AG09309 (cell line): ENCODE measurements at regions not wholly inside any gene's neighbourhood (a gene's known extent, or its start where the extent isn't known, plus 50 kb on each side); places are given as distances from the start of the nearest gene placed in this dataset.

Source experiments
- DNase-seq: peaks from one replicate; pipeline ENCODE4 v3.0.0-alpha.2; 2010; ENCODE audit warnings: low read depth
- H3K4me3 ChIP-seq: 2 replicates; pipeline ENCODE4 v1.5.1; 2011; ENCODE audit warnings: mild to moderate bottlenecking, low read depth, low read length, moderate library complexity; ENCODE audit not compliant: control insufficient read depth
- CTCF ChIP-seq: IDR thresholded peaks from 2 replicates; pipeline ENCODE4 v1.5.1; 2011; ENCODE audit warnings: mild to moderate bottlenecking, low read depth, low read length, inconsistent platforms; ENCODE audit not compliant: insufficient read depth, control insufficient read depth; ENCODE audit errors: missing control alignments

GRCh38 chr11:8801121-8801520 lies 109.9 kb upstream of the AKIP1 start:
- no peak for DNase-seq
- TF ChIP-seq CTCF = no peak
- H3K4me3 ChIP-seq = no peak overlapping the region

DNA sequence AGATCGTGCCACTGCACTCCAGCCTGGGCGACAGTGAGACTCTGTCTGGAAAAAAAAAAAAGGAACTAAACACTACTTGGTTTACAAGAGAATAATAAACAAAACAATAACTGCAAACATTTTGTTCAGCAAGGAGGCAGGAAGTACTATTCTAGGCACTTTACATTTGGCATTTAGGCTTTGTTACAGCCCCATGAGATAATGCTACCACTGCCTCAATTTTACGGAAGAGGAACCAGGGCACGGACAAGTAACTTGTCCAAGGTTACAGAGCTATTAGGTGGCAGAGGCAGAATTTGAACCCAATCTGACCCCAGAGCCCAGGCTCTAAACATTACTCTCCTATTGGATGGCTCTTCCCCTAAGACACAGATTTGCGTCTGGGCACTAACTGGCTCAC lies 108.7 kb upstream of the AKIP1 start:
- no peak for DNase-seq
- no peak overlapping the region for H3K4me3 ChIP-seq
- TF ChIP-seq CTCF = no peak

DNA sequence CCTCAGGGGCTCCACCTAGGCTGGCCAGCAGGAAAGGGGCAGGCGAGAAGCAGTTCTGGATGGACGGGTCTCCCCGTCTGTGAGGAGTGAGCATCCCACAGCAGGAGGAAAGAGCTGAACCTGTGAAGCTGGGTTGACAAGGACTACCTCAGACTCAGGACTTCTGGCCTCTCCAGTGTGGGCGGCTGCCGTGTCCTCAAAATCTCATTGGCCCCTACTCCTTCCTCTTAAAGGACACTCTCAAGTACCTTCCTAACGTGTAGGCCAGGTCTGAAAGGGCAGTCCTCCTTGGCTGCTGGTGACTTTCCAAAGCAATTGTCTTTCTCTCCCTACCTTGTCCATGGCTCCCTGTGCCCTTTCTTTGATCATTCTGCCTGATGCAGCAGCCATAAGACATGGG lies 107.0 kb upstream of the AKIP1 start:
- no peak overlapping the region for H3K4me3 ChIP-seq
- no peak for DNase-seq
- TF ChIP-seq CTCF = no peak

- no peak for TF ChIP-seq CTCF
- DNase-seq = no peak
- H3K4me3 ChIP-seq = no peak overlapping the region
These were observed 105.7 kb upstream of the AKIP1 start for GRCh38 chr11:8805296-8805695.

DNA sequence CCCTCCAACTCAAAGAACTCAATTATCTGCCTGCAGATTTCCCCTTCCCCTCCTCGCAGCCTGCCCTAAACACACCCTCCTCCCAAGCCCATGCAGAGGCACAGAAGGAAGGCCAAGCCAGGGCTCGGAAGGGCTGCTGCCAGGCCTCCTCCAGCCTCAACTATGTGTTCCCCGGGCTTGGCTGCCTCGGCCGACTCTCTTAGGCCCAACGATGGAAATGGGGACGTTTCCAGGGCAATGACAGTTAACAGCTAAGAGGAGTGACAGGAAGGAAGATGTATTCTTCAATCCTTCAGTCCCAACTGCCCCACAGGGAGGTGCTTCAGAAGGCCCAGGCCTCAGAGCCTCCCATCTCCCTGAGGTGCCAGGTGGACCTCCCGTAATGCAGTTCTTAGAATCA lies 104.0 kb upstream of the AKIP1 start:
- no peak for TF ChIP-seq CTCF
- H3K4me3 ChIP-seq = no peak overlapping the region; the same call in 1 of the 2 replicates
- DNase-seq = no peak

- peak; percentile 63 for DNase-seq
- peak overlapping the region; percentile 37 for H3K4me3 ChIP-seq
- TF ChIP-seq CTCF = no peak
These were observed 103.3 kb upstream of the AKIP1 start for GRCh38 chr11:8807544-8808225.

DNA sequence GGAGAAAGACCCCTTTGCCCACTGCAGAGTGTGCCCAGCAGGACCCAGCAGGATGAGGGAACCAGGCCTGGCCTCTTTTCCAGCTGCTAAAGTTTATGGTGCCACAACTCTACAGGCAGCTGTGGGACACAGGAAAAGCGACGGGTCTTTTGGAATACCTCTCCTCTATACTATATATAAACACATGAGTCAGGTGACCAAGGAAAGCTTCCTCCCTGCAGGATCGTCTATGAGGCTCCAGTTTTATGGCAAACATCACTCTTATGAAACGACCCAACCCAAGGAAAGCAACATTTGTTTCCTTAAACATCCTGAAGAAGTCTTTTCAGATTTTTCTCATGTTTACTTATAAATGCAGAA lies 102.8 kb upstream of the AKIP1 start:
- no peak for TF ChIP-seq CTCF
- peak overlapping the region; percentile 37 for H3K4me3 ChIP-seq
- DNase-seq = no peak
